Activated CD8-positive, alpha-beta memory T cell treated with anti-CD3 and anti-CD28 coated beads, Interleukin-2, amount 50 U/mL, for 24 hours (primary cell): ENCODE measurements at regions not wholly inside any gene's neighbourhood (a gene's known extent, or its start where the extent isn't known, plus 50 kb on each side); places are given as distances from the start of the nearest gene placed in this dataset.
"Not testable (repeated sequence)": the region's sequence is repeated elsewhere in the genome, so short reads cannot be mapped to it uniquely, and the experiment has no call there.

Experiments used
- DNase-seq: peaks from one replicate; pipeline ENCODE4 v3.0.0-alpha.2; 2020; ENCODE audit errors: extremely low read depth

DNA sequence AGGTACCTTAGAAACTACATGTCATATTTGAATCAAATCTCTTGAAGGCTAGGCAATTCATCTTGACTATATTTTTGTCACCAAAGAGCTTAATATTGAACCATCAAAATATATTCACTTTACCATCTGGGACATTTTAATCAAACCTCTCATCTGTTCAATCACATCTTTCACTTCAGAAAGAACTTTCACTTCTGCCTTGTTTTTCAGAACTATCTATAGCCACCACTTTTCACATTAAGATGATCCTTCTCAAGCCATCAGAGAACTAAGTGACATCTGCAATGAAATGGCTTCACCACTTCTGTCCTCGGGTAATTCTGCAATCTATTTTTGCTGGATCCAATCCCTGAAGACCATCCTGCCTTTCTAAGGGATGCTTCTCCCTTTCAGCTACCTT lies 57.8 kb downstream of the OR2B2 start:
- DNase-seq = no peak

DNA sequence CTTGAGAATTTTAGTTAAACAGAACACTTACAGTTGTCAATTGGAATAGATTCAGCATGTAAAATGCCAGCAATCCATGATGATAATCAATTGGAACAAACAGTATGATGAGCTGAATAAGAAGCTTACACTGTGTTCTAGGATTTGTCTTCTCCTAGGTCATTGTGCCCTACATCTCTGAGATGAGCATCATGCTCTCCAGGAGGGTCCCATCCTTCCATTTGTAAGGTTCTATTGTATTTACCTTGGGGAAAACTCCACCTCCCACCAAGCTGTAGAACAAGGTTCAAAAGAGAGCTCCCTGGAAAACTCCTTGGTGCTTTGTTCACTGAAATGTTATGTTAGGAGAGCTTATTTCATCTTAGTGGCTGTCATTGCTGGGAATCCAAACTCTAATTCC lies 60.8 kb downstream of the OR2B2 start:
- no peak for DNase-seq

DNA sequence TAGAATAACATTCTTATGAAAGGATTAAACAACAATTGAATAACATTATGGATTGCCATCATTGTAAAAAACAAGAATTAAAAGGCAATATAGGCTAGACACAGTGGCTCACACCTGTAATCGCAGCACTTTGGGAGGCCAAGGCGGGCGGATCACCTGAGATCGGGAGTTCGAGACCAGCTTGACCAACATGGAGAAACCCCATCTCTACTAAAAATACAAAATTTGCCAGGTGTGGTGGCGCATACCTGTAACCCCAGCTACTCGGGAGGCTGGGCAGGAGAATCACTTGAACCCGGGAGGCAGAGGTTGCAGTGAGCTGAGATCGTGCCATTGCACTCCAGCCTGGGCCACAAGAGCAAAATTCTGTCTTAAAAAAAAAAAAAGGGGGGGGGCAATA lies 63.2 kb downstream of the OR2B2 start:
- DNase-seq = not testable (repeated sequence)

DNA sequence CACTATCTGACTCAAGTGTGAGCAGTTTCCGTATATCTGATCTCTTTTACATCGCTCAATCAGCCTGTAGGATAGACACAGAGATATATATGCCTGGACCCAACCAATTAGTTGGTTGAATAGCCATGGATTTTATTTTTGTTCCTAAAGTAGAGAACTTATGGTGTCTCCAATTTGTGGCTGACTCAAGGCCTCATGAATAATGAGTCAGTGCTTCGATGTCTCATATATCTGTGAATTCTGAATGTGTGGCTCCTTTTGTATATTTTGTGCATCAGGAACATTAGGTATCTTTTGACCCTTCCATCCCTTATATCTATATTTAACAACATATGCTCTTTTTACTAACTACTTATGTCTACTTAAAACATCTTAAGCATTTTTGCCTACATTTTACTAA lies 64.5 kb downstream of the OR2B2 start:
- DNase-seq = no peak

DNA sequence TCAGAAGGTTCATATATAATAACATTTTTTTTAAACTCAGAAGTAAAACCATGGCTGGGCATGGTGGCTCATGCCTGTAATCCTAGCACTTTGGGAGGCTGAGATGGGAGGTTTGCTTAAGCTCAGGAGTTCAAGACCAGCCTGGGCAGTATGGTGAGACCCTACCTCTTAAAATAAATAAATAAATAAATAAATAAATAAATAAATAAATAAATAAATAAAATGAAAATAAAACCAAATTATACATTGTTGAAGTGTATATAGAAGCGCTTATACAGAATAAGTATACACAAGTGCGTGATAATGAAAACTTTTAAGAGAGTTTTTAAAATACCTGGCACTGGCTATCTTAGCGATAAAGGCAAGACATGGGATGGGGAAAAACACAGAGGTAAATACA lies 71.6 kb downstream of the OR2B2 start:
- DNase-seq = no peak

DNA sequence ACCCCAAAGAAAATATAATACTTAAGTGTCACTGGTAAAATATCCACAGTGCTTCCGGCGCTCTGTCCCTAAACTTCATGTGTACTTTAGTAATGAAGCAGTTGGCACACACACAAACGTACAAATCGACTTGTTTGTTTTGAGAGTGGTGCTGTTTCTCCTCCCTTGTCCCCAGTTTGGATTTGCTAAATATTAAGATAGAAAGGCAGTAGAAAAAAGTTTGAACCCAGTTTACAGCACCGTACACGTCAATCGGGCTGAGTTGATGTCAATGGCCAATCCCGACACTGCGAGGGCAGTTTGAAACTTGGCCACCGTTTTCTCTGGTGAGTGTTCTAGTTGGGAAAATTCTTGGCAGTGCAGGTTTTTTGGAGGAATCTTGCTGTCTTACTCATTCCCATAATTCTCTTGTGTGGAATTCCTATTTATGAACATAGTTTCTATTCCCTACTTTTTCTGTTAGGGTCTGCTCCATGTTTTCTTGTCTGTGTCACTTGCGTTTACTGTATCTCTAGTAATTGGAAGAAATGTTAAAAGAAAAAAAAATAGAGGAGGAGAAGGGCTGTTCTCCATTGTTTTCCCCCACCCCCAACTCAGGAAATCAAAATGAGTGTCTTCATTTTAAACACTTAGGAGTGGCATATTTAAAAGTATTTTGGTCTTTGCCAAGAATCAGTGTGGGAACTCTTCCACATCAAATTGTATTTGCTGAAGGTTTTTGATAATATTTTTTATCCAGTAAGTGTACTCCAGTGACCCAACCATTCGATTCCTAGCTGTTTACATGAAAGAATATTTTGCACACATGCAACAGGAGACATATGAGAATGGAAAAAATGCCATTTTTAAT lies 72.3 kb downstream of the OR2B2 start:
- DNase-seq = no peak

DNA sequence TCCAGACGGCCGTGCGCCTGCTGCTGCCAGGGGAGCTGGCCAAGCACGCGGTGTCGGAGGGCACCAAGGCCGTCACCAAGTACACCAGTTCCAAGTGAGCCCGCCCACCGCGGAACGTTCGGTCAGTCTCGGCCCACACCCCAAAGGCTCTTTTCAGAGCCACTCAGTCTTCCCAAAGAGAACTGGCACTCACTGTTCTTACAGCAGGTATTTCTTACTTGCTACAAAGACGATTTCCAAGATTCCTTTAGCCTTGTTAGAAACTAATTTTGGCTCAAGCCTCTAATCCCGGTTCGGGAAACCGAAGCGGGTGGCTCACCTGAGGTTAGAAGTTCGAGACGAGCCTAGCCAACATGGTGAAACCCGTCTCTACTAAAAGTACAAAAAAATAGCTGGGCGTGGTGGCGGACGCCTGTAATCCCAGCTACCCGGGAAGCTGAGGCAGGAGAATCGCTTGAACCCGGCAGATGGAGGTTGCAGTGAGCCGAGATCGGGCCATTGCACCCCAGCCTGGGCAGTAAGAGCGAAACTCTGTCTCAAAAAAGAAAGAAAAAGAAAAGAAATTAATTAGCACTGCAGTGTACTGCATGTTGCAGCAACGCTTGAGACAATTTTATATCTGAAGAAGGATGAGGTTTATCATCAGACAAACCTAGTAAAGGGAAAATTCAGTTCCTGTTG lies 73.1 kb downstream of the OR2B2 start:
- DNase-seq = no peak

DNA sequence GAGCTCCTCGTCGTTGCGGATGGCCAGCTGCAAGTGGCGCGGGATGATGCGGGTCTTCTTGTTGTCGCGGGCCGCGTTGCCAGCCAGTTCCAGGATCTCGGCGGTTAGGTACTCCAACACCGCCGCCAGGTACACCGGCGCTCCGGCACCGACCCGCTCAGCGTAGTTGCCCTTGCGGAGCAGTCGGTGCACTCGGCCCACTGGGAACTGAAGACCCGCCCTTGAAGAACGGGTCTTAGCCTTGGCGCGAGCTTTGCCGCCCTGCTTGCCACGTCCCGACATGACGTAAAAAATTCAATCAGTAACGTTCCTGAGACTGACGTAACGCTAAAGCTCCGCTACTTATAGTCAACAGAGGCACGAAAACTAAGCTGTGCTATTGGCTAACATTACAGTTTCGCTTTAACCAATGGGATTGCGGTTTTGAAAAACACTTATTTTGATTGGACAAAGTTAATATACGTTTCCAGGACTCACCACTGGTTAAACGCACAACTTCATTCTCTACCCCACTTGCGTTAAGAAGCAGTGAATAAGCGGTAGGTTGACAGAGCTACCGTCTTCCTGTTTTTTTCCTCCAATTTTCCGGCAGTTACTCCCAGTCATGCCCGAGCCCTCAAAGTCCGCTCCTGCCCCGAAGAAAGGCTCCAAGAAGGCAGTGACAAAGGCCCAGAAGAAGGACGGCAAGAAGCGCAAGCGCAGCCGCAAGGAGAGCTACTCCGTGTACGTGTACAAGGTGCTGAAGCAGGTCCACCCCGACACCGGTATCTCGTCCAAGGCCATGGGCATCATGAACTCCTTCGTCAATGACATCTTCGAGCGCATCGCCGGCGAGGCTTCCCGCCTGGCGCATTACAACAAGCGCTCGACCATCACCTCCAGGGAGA lies 73.9 kb downstream of the OR2B2 start:
- no peak for DNase-seq

DNA sequence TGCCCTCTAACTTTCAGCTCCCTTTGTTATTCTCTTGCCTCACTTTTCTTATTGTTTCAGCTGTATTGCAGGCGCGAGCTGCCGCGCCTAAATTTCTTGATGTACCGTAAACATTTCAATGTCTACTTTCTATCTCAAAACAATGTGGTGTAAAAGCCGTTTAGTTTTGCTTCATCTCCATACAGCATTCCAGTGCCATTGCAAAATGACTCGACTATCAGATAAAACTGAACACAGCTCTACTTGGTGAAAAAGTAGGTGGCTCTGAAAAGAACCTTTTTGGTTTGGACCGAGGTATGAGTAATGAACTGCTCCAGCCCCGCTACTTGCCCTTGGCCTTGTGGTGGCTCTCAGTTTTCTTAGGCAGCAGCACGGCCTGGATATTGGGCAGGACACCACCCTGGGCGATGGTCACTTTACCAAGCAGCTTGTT lies 74.6 kb downstream of the OR2B2 start:
- DNase-seq = no peak

DNA sequence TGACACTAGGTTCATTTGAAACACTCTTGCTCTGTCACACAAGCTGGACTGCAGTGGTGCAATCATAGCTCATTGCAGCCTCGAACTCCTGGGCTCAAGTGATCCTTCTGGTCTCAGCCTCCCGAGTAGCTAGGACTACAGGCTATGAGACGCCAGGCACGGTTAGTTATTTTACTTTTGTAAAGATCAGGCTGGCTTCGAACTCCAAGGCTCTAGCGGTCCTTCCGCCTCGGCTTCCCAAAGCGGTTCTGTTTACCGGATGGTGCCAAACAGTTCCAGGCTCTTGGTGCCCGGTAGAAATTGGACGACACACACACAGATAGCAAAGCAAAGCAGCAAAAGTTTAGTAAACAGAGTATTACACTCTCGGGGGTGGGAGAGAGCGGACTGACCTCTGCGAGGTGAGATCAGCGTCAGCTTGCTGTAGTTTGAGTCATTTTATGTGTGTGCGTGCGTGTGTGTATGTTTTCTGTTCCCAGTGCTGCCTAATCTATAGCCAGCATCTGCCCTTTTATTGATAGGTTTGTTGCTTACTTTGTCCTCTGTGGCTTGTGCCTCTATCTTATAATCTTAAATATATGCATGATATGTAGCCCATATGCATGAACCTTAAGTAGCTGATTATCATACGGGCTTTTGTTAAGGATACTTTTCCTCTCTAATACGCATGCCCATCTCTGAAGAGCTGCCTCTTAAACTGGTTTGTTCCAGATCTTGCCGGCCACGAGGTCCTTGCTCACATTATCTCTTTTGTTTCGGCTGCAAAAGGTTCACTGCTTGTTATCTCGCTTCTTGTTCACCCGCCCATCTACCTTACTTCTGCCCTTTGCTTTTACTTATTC lies 75.2 kb downstream of the OR2B2 start:
- no peak for DNase-seq

DNA sequence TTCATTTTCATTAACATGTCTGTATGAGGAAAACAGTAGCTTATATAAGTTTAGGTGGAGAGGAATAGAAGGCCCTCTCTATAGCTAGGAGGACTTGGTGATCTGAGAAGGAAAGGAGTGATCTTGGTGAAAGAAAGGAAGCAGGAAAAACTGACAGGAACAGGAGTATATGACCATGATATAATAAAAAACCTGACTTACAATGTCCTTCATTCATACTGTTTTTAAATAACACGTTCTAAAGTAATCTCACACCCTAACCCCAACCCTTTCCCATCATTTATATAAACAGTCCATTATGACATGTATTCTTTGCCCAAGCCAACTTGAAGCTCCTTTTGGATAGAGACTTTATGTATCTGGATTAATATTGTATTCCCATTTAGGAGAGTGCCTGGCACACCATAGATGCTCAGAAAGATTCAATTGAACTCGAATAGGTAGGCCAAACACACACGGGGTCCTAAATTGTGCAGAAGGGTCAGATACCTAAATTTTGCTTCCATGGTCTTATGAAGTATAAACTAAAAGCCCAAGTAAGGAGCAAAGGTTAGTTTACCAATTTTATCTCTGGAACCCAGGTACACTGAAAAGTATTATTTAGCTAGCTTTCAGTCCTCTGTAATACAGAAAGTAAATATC lies 75.9 kb downstream of the OR2B2 start:
- DNase-seq = no peak

DNA sequence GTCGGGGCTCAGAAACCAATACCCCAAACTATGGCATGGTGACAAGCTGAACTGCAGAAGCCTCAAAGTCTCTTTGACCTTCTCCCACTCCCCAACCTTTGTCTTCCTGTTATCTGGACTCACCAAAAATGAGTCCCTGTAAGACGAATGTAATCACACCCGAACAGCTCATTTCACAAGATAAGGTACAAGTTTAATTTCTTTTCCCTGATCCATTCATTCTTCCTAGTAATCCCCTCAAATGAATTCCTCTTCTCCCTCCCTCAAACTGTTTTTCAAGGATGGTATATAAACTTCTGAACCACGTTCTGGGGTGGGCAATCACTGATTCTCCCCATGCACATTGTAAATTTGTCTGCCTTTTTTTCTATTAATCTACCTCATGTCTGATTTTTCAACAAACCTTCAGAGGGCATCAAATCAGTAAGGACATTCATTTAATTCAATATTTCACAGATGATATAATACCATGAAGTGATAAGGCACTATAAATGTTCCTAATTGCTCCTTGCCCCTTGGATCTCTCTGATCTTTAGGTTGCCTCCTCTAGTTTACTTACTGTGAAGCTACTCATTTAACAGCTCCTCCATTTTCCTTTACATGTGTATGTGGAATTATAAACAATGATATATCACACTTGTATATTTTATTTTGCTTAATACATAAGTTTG lies 77.2 kb downstream of the OR2B2 start:
- DNase-seq = no peak

DNA sequence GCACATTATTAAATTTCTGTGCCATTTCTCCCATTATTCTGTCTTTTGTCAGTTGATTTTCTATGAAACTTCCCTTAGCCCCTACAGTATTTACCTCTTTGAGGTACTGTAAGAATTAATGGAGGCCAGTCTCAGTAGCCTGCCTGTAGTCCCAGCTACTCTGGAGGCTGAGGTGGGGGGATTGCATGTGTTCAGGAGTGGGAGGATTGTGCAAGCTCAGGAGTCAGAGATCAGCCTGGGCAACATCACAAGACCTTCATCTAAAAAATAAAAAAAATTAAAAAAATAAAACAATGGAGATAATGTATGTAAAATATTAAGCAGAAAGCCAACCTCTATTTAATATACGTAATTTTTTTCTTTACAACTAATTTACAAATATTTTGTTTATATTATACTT lies 77.8 kb downstream of the OR2B2 start:
- DNase-seq = no peak

DNA sequence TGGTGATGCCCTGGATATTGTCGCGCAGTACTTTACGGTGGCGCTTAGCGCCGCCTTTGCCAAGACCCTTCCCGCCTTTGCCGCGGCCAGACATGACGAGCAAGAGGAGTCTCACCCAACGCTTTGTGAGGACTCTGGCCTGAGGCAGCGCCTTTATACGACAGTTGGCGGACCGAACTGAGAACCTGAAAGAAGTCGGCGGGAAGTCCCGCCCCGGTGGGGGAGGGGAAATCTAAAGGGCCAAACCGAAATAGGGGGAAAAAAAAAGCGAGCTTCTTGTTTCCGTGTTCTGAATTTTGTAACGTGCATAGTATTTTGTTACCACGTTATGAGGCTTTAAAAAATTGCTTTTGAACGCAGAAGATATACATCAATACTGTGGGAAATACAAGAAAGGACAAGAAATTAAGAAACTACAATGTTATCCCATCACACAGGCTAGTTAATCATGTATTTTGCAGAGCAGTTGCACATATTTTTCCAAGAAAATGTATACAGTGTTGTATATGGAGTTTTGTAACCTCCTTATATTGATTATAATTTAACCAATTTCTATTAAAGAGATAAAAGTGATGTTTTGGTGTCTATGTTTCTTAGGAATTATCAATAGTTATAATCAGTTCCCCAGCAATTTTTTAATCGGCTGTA lies 80.6 kb downstream of the OR2B2 start:
- DNase-seq = not testable (repeated sequence)

DNA sequence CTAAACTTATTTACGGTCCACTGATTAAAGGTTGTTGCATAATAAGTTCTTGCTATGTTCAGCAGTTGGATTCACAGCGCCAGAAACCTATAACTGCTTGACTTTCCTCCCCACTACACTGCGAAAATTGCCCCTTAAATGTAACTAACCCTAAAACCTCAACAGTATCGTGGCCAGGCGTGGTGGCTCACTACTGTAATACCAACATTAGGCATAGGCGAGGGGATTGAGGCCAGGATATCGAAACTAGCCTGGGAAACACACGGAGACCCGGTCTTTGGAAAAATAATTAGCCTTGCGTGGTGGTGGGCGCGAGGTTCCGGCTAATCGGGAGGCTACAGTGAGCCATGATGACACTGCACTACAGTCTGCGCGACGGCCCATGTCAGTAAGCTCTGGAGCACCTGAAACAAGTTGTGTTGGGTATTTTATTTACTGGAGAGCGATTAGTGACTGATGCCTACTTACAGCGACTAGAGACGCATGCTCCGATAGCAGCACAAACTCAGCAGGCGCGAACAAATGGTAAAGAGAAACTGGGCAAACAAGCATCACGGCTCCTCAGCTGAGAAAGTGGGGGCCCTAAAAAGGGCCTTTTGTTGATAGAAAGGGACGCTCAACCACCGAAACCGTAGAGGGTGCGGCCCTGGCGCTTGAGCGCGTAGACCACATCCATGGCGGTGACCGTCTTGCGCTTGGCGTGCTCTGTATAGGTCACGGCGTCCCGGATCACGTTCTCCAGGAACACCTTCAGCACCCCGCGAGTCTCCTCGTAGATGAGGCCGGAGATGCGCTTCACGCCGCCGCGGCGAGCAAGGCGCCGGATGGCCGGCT lies 81.4 kb downstream of the OR2B2 start:
- DNase-seq = not testable (repeated sequence)

DNA sequence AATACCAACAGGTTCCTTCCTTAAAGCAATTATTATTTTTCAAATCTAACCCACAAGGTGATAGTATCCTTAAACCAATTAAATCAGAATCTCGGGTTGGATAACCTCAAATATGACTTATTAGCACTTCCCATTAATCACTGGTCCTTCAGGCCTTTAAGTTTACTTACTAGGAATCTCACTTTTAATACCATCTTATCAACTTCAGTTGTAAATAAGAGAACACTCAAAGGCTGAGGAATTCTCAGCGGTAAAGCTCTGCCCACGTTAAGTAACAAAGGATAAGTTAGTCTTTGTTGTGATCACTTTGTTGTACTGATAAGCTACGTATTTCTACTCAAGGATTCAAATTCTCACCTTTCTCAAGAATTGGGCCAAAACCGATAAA lies 82.0 kb downstream of the OR2B2 start:
- no peak for DNase-seq

DNA sequence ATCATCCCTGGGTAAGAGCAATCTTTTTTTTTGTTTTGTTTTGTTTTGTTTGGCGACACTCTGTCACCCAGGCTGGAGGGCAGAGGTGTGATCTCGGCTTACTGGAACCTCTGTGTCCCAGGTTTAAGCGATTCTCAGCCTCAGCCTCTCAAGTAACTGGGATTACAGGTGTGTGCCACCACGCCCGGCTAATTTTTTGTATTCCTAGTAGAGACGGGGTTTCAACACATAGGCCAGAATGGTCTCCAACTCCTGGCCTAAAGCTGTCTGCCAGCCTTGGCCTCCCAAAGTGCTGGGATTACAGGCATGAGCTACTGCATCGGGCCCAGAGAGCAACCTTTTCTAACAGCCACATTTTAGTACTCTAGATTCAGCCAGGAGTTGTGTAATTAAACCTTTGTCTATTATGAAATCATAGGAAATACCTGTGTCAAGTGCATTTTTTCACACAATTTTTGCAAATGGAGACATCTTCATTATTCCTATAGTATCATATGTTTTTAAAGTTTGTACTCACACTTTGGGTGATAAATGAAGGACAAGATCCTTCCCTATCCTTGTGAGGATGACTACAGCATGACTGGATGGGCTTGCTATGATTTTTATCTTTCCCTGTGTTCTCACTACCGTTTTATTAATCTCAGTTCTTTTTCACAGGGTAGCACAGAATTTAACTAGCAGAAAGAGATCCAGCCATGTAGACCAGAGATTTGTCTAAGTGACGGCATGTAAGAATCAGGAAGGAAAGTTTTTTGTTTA lies 82.6 kb downstream of the OR2B2 start:
- DNase-seq = no peak

DNA sequence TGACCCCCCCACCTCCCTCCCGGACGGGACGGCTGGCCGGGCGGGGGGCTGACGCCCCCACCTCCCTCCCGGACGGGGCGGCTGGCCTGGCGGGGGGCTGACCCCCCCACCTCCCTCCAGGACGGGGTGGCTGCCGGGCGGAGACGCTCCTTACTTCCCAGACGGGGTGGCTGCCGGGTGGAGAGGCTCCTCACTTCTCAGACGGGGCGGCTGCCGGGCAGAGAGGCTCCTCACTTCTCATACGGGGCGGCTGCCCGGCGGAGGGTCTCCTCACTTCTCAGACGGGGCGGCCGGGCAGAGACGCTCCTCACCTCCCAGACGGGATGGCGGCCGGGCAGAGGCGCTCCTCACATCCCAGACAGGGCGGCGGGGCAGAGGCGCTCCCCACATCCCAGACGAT lies 84.7 kb downstream of the OR2B2 start:
- not testable (repeated sequence) for DNase-seq
